Mucosa of descending colon (tissue), 3 donors: ENCODE measurements at regions not wholly inside any gene's neighbourhood (a gene's known extent, or its start where the extent isn't known, plus 50 kb on each side); places are given as distances from the start of the nearest gene placed in this dataset.

Experiments
- ATAC-seq: fragments of 200-7000 bp; cut with Tn5 transposase; one replicate; pipeline ENCODE4 v1.9.1; 2020; ENCODE audit warnings: mild to moderate bottlenecking, moderate library complexity
- DNase-seq, 3 donors: peaks; one replicate each; pipeline ENCODE4 v3.0.0-alpha.2; 2020
- H3K36me3 ChIP-seq: fragments of 200-600 bp; one replicate; pipeline ENCODE4 v1.8.0; 2021; ENCODE audit warnings: low read depth, mild to moderate bottlenecking
- H3K4me1 ChIP-seq: fragments of 200-600 bp; one replicate; pipeline ENCODE4 v1.8.0; 2021; ENCODE audit warnings: low read depth, mild to moderate bottlenecking
- H3K4me3 ChIP-seq: fragments of 200-600 bp; one replicate; pipeline ENCODE4 v1.8.0; 2021; ENCODE audit warnings: mild to moderate bottlenecking
- H3K9me3 ChIP-seq: fragments of 200-600 bp; one replicate; pipeline ENCODE4 v1.8.0; 2021; ENCODE audit warnings: mild to moderate bottlenecking
- intact Hi-C, 2 donors: fragments of 100-400 bp; cut with DNase I in 1 of 2; cut with micrococcal nuclease in 1 of 2; formaldehyde crosslinking; loops; one replicate each; pipeline versions ENCODE4 v1.11.0 to v1.11.1; 2022; cut with DNase I, micrococcal nuclease
- TF ChIP-seq, protein P1 (sequence below): fragments of 200-600 bp; IDR thresholded peaks from one replicate; pipeline ENCODE4 v1.8.0; 2022; ENCODE audit warnings: antibody characterized with exemption, mild to moderate bottlenecking
- donor health status: DM: no; HTN: no; CAD: no; lungs with moderate emphysema.
- donor health status: DM: no; HTN: no; CAD: no.
- donor health status: DM: no; HTN: yes; CAD: no.

DNA sequence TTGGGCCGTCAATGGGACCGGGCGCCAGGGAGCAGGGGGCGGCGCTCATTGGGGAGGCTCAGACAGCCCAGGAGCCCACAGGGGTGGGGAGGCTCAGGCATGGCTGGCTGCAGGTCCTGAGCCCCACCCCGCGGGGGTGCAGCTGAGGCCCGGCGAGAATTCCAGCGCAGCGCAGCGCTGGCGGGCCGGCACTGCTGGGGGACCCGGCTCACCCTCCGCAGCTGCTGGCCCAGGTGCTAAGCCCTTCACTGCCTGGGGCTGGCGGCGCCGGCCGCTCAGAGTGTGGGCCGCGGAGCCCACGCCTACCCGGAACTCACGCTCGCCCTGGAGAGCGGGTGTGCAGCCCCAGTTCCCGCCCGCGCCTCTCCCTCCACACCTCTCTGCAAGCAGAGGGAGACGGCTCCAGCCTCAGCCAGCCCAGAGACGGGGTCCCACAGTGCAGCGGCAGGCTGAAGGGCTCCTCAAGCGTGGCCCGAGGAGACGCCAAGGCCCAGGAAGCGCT lies 1227.4 kb downstream of the PCDH17 start:
- no peak for ATAC-seq
- no peak overlapping the region for H3K4me3 ChIP-seq
- H3K36me3 ChIP-seq = no peaks in the 10 kb centered on the region
- intact Hi-C loops = no loop called here
- no peak for DNase-seq
- TF ChIP-seq, protein P1, sequence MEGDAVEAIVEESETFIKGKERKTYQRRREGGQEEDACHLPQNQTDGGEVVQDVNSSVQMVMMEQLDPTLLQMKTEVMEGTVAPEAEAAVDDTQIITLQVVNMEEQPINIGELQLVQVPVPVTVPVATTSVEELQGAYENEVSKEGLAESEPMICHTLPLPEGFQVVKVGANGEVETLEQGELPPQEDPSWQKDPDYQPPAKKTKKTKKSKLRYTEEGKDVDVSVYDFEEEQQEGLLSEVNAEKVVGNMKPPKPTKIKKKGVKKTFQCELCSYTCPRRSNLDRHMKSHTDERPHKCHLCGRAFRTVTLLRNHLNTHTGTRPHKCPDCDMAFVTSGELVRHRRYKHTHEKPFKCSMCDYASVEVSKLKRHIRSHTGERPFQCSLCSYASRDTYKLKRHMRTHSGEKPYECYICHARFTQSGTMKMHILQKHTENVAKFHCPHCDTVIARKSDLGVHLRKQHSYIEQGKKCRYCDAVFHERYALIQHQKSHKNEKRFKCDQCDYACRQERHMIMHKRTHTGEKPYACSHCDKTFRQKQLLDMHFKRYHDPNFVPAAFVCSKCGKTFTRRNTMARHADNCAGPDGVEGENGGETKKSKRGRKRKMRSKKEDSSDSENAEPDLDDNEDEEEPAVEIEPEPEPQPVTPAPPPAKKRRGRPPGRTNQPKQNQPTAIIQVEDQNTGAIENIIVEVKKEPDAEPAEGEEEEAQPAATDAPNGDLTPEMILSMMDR = no peak
- no peaks in the 10 kb centered on the region for H3K4me1 ChIP-seq
- peaks cover 30% of the 10 kb centered on the region for H3K9me3 ChIP-seq

DNA sequence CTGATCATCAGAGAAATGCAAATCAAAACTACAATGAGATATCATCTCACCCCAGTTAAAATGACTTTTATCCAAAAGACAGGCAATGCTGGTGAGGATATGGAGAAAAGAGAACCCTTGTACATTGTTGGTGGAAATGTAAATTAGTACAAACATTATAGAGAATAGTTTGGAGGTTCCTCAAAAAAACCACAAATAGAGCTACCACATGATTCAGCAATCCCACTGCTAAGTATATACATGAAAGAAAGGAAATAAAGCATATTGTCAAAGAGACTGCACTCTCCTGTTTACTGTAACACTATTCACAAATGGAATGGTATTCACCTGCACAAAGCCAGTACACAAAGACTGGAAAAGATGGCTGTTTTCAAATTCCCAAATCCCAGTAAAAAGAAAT lies 1233.7 kb downstream of the PCDH17 start:
- TF ChIP-seq, protein P1 = no peak
- intact Hi-C loops = no loop called here

DNA sequence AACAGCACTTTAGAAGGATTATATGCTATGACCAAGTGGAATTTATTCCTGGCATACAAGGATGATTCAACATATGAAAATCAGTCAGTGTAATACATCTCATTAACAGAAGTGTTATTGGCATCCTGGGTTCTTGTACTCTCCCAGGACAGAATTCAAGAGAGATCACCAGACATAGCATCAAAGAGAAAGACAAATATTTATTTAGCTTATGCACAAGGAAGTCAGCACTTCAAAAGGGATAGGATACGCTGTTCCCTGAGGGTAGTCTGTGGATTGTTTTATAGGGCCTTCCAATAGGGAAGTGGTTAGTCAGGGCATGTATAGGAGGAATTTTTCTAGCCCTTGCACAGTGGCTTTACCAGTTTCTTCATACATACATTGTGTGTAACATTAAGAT lies 1238.0 kb downstream of the PCDH17 start:
- H3K4me1 ChIP-seq = no peaks in the 10 kb centered on the region
- DNase-seq (no peak), ATAC-seq (no peak)
- intact Hi-C loops = no loop called here
- H3K9me3 ChIP-seq = peaks cover 13% of the 10 kb centered on the region
- TF ChIP-seq, protein P1 = no peak
- no peak overlapping the region for H3K4me3 ChIP-seq
- H3K36me3 ChIP-seq = no peaks in the 10 kb centered on the region

More for the DNA sequence above, 1233.7 kb downstream of the PCDH17 start:
- Histone ChIP-seq H3K4me1 (no peaks in the 10 kb centered on the region), H3K4me3 (no peak overlapping the region), H3K36me3 (no peaks in the 10 kb centered on the region), H3K9me3 (peaks cover 15% of the 10 kb centered on the region)
- no peak for ATAC-seq
- DNase-seq = no peak

DNA sequence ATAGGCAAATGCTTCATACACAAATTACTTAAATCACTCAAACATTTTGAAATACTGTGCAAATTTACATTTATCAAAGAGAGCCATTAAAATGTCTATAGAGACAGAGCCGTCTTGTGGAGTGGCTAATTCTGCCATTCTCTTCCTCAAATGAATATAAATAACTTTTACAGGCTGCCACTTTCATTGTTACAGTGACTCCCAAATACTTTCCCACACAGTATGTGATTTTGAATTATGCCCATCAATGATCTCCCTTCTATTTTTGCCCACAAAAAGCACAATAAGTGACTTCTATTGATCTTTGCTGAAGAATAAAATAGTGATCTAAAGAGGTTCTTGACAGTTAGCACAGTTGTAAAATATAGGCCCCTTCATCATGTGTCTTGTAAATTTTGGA lies 1244.9 kb downstream of the PCDH17 start:
- Histone ChIP-seq H3K9me3 (peaks cover 10% of the 10 kb centered on the region), H3K4me3 (no peak overlapping the region), H3K36me3 (no peaks in the 10 kb centered on the region), H3K4me1 (no peaks in the 10 kb centered on the region)
- TF ChIP-seq, protein P1 = no peak
- intact Hi-C loops = no loop called here
- DNase-seq (no peak), ATAC-seq (no peak)

DNA sequence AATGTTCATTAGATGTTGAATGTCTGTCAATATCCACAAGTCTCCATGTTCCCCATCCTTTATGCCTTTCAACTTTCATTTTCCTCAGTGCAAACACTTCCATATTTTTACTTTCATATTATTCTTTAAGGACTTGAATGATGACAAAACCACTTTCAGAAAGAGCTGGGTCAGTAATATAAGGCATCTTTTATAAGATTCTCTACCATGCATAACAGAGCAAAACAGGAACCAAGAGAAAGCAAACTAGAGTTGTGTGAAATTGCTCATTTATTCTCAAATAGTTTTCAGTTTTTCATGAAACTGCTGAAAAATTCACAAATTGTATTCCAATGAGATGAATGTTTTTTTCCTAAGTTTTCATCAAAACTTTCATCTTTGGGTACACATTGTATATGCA lies 1247.6 kb downstream of the PCDH17 start:
- no peaks in the 10 kb centered on the region for H3K4me1 ChIP-seq
- no peaks in the 10 kb centered on the region for H3K36me3 ChIP-seq
- intact Hi-C loops = no loop called here
- H3K4me3 ChIP-seq = no peak overlapping the region
- H3K9me3 ChIP-seq = no peaks in the 10 kb centered on the region
- no peak for DNase-seq
- TF ChIP-seq, protein P1 = no peak
- ATAC-seq = no peak

DNA sequence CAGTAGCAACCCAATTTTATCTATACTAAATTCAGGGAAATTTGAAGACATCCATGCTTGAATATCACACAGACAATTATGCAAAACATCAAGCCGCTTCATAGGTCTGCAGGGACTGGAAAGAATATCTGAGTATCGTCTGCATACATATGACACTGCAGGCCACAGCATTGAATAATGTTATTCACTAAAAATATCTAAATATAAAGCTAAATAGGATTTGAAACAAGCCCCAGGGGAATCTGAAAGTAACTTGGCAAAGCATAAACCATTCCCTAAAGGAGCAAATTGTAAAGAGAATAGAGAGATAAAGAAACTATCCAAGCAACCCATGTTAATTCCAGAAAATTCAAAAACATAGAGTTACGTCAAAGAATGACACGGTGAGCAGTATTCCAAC lies 1251.0 kb downstream of the PCDH17 start:
- H3K4me3 ChIP-seq = no peak overlapping the region
- DNase-seq (no peak), ATAC-seq (no peak)
- TF ChIP-seq, protein P1 = no peak
- H3K4me1 ChIP-seq = no peaks in the 10 kb centered on the region
- H3K9me3 ChIP-seq = peaks cover 7% of the 10 kb centered on the region
- intact Hi-C loops = no loop called here
- H3K36me3 ChIP-seq = no peaks in the 10 kb centered on the region
